Endothelial cell of umbilical vein (primary cell): ENCODE measurements at regions not wholly inside any gene's neighbourhood (a gene's known extent, or its start where the extent isn't known, plus 50 kb on each side); places are given as distances from the start of the nearest gene placed in this dataset.

Source experiments
- BruUV-seq: library from RNA; stranded (reverse); fragments of 400-500 nt; replicated peaks from 2 replicates; lab custom pipeline; 2021; lab: Mats Ljungman, UMichigan
- CTCF ChIA-PET: fragments of 300-600, 350-600 bp; sonication (Branson Sonifier 250); formaldehyde crosslinking; loops from one replicate; lab custom pipeline; 2021; ENCODE audit warnings: antibody characterized with exemption, inconsistent platforms; lab: Charles Lee
- POLR2A ChIA-PET: fragments of 300-600, 350-600 bp; sonication (Branson Sonifier 250); formaldehyde crosslinking; loops from one replicate; lab custom pipeline; 2021; ENCODE audit warnings: antibody characterized with exemption, inconsistent platforms; lab: Charles Lee
- DNase-seq: peaks from one replicate; pipeline ENCODE4 v3.0.0-alpha.2; 2011; ENCODE audit warnings: low read depth, low spot score
- FAIRE-seq: peaks from 2 replicates; lab custom pipeline; 2011; peaks lifted over from hg19 to GRCh38; lab: Jason Lieb, UNC
- H2AFZ ChIP-seq: 2 replicates; pipeline ENCODE4 v1.6.0; 2012; ENCODE audit warnings: low read depth, low read length, control low read depth, inconsistent platforms
- H3K27ac ChIP-seq: 2 replicates; pipeline ENCODE4 v1.5.1; 2011; ENCODE audit warnings: low read depth, mild to moderate bottlenecking, control low read depth, low read length, moderate library complexity; ENCODE audit not compliant: insufficient read depth
- H3K27me3 ChIP-seq, 2 experiments: 2 replicates each; pipeline versions ENCODE4 v1.6.0 to v1.6.1; 2011; ENCODE audit warnings: low read length in 2 of 2, mixed read lengths in 1 of 2; ENCODE audit not compliant: control insufficient read depth in 2 of 2, insufficient read depth in 2 of 2
- H3K36me3 ChIP-seq, 2 experiments: 2 replicates in 1 of 2; 3 replicates in 1 of 2; pipeline ENCODE4 v1.5.1; 2011; ENCODE audit warnings: low read length in 2 of 2, mild to moderate bottlenecking in 1 of 2, moderate library complexity in 1 of 2; ENCODE audit not compliant: control insufficient read depth in 2 of 2, insufficient read depth in 2 of 2; ENCODE audit errors: extremely low read depth in 1 of 2
- H3K4me1 ChIP-seq: 3 replicates; pipeline ENCODE4 v1.5.1; 2011; ENCODE audit warnings: mild to moderate bottlenecking, low read length; ENCODE audit not compliant: control insufficient read depth, insufficient read depth; ENCODE audit errors: extremely low read depth
- H3K4me2 ChIP-seq: 2 replicates; pipeline ENCODE4 v1.6.1; 2011; ENCODE audit warnings: low read length, control low read depth, mixed read lengths; ENCODE audit not compliant: insufficient read depth
- H3K4me3 ChIP-seq, 3 experiments: fragments of 200-600 bp in 1 of 3; sonication (generic), shearing (Covaris generic) in 1 of 3; replicated peaks in 1 of 3; 2 replicates each; pipeline ENCODE4 v1.5.1; 2011 to 2016; ENCODE audit warnings: control low read depth in 3 of 3, low read length in 3 of 3, mild to moderate bottlenecking in 2 of 3, inconsistent platforms in 1 of 3, low read depth in 1 of 3, moderate library complexity in 1 of 3; ENCODE audit not compliant: insufficient read depth in 1 of 3
- H3K79me2 ChIP-seq: 2 replicates; pipeline ENCODE4 v1.6.0; 2012; ENCODE audit warnings: low read length, inconsistent platforms; ENCODE audit not compliant: control insufficient read depth, insufficient read depth
- H3K9ac ChIP-seq: replicated peaks from 2 replicates; pipeline ENCODE3; 2011; ENCODE audit warnings: low read length, control low read depth; ENCODE audit not compliant: insufficient read depth; ENCODE audit errors: extremely low read depth
- H3K9me1 ChIP-seq: replicated peaks from 3 replicates; pipeline ENCODE4 v1.6.0; 2011; ENCODE audit warnings: mild to moderate bottlenecking, low read length; ENCODE audit not compliant: control insufficient read depth, insufficient read depth; ENCODE audit errors: extremely low read depth
- H3K9me3 ChIP-seq: replicated peaks from 2 replicates; pipeline ENCODE4 v1.5.1; 2012; ENCODE audit warnings: low read length, inconsistent platforms; ENCODE audit not compliant: control insufficient read depth, insufficient read depth
- H4K20me1 ChIP-seq: replicated peaks from 2 replicates; pipeline ENCODE3; 2011; ENCODE audit warnings: mild to moderate bottlenecking, low read length; ENCODE audit not compliant: control insufficient read depth, insufficient read depth; ENCODE audit errors: extremely low read depth
- CTCF ChIP-seq, 2 donors: IDR thresholded peaks; 1 replicate in 1 of 2; 2 replicates in 1 of 2; pipeline ENCODE4 v1.5.1; 2011; ENCODE audit warnings: low read length in 2 of 2, mild to moderate bottlenecking in 2 of 2, moderate library complexity in 2 of 2, control low read depth in 1 of 2, inconsistent platforms in 1 of 2, low read depth in 1 of 2; ENCODE audit not compliant: insufficient read depth in 1 of 2; ENCODE audit errors: extremely low read depth in 1 of 2
- EZH2 ChIP-seq: IDR thresholded peaks from 2 replicates; pipeline ENCODE4 v1.6.1; 2012; ENCODE audit warnings: borderline replicate concordance, low read depth, mild to moderate bottlenecking, moderate library complexity, low read length, inconsistent platforms; ENCODE audit not compliant: severe bottlenecking
- FOS ChIP-seq: IDR thresholded peaks from 2 replicates; pipeline ENCODE4 v1.6.1; 2011; ENCODE audit warnings: mild to moderate bottlenecking, low read length, moderate library complexity, borderline replicate concordance; ENCODE audit not compliant: insufficient read depth
- GATA2 ChIP-seq: IDR thresholded peaks from 2 replicates; pipeline ENCODE4 v1.7.0; 2011; ENCODE audit warnings: low read depth, mild to moderate bottlenecking, moderate library complexity, mixed read lengths, low read length; ENCODE audit not compliant: insufficient read length, insufficient read depth
- JUN ChIP-seq: IDR thresholded peaks from 2 replicates; pipeline ENCODE4 v1.6.1; 2011; ENCODE audit warnings: borderline replicate concordance, low read depth; ENCODE audit not compliant: insufficient read length, insufficient read depth
- MYC ChIP-seq: IDR thresholded peaks from one replicate; pipeline ENCODE4 v1.6.1; 2011; ENCODE audit warnings: mild to moderate bottlenecking, low read depth, low read length
- POLR2A ChIP-seq: IDR thresholded peaks from 2 replicates; pipeline ENCODE4 v1.6.1; 2012; ENCODE audit warnings: low read depth, mild to moderate bottlenecking, control low read depth, low read length
- POLR2AphosphoS5 ChIP-seq: IDR thresholded peaks from 2 replicates; pipeline ENCODE4 v1.6.1; 2012; ENCODE audit warnings: low read depth, mild to moderate bottlenecking, control low read depth, low read length, moderate library complexity; ENCODE audit not compliant: insufficient read depth
- dilution Hi-C: fragments of 300-500 bp; cut with MboI; formaldehyde crosslinking; loops from one replicate; pipeline ENCODE4 v1.15.0; 2019; ENCODE audit warnings: low sequenced_read_pairs; ENCODE audit not compliant: extremely low pct_ligation_motif_present
- intact Hi-C: fragments of 100-400 bp; cut with micrococcal nuclease; formaldehyde crosslinking; loops from one replicate; pipeline ENCODE4 v1.10.0; 2022

DNA sequence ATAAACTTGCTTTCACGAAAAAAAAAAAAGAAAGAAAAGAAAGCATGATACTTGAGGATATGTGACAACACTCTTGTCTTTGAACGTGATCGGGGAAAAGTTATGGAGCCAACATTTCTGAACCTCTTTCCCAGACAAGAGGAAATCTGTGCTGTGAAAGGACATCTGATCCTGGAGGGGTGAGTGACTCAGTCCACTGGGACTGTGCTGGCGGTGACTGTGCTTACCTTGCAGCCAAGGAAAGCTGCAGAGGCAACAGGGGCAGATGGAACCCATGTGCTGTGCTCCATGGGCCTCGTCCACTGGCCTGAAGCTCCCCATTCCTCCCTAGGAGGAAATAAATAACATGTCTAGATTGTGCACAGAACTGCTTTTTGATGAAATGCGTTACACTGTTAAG, 116.5 kb upstream of the RAB11FIP2 start:
- BruUV-seq = no TSS peak
- Histone ChIP-seq H3K27ac (no peak overlapping the region), H3K4me1 (no peaks in the 10 kb centered on the region), H3K27me3 (no peaks in the 10 kb centered on the region), H4K20me1 (no peaks in the 10 kb centered on the region), H2AFZ (no peak overlapping the region), H3K9me3 (no peaks in the 10 kb centered on the region), H3K36me3 (no peaks in the 10 kb centered on the region), H3K4me3 (no peak overlapping the region), H3K9me1 (no peaks in the 10 kb centered on the region), H3K4me2 (no peak overlapping the region), H3K79me2 (no peaks in the 10 kb centered on the region), H3K9ac (no peak overlapping the region)
- ChIA-PET POLR2A (no interaction called here), CTCF (no interaction called here)
- intact Hi-C loops (no loop called here), dilution Hi-C loops (no loop called here)
- FAIRE-seq = no peak
- TF ChIP-seq MYC (no peak), JUN (no peak), EZH2 (no peak), FOS (no peak), GATA2 (no peak), CTCF (IDR thresholded peaks at IDR 0.05; ENCODE audit: extremely low read depth in 1 of 2, insufficient read depth in 1 of 2, low read depth in 1 of 2, low read length in 2 of 2) (no peak), POLR2AphosphoS5 (no peak), POLR2A (no peak)
- DNase-seq = no peak
